ENCODE measurements at regions not wholly inside any gene's neighbourhood (a gene's known extent, or its start where the extent isn't known, plus 50 kb on each side); places are given as distances from the start of the nearest gene placed in this dataset.

DNA sequence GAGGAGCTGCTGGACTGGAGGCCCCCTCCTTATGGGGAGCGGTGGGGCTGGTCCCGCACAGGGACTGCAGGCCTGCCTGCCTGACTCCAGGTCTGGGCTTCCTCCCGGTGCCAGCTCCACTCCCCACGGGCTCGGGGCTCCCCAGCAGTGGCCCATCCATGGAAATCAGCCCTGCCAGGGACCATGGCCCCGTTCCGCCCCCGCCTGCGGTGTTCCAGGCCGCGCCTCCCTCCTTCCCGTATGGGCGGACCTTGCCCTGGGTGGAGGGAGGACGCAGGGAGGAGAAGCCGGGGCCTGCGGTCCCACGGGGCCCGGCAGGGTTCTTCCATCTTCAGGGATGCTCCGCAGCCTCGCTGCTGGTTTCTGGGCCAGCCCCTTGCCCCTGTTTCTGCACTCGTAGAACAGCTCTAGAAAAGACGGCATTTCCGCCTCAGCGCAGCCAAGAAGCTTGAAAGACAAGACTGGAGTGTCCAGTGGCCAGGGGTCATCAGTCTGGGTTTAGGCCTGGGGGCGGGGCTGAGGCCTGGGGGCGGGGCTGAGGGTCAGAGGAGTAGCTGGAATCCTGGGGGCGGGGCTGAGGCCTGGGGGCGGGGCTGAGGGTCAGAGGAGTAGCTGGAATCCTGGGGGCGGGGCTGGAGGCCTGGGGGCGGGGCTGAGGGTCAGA lies 1330.6 kb downstream of the BRD1 start:
- TF ChIP-seq CTCF (IDR thresholded peaks at IDR 0.05; ENCODE audit: low read depth, low read length, missing control alignments) = no peak
- no peak for DNase-seq (ENCODE audit: low read depth)
- no peak overlapping the region for H3K4me3 ChIP-seq (ENCODE audit: low read depth, low read length)

- H3K4me3 ChIP-seq (ENCODE audit: low read depth, low read length) = no peak overlapping the region
- TF ChIP-seq CTCF (IDR thresholded peaks at IDR 0.05; ENCODE audit: low read depth, low read length, missing control alignments) = no peak
- no peak for DNase-seq (ENCODE audit: low read depth)
Observed at GRCh38 chr22:48496226-48496845, 1331.3 kb downstream of the BRD1 start.

DNA sequence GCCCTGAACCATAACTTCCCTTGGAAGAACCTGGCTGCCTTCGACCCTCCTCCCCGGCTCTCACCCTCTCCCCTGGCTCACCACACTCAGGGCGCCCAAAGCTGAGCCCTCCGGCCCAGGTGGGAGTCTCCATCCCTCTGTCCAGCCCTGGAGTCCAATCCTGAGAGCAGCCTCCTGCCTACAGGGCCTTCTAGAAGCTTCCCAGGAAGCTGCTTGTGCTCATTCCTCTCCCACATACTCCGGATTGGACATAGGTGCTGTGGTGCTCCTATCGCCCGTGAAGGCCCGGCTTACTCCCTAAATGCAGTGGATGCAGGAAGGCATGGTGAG lies 1332.0 kb downstream of the BRD1 start:
- no peak for DNase-seq (ENCODE audit: low read depth)
- no peak overlapping the region for H3K4me3 ChIP-seq (ENCODE audit: low read depth, low read length)
- TF ChIP-seq CTCF (IDR thresholded peaks at IDR 0.05; ENCODE audit: low read depth, low read length, missing control alignments) = no peak

DNA sequence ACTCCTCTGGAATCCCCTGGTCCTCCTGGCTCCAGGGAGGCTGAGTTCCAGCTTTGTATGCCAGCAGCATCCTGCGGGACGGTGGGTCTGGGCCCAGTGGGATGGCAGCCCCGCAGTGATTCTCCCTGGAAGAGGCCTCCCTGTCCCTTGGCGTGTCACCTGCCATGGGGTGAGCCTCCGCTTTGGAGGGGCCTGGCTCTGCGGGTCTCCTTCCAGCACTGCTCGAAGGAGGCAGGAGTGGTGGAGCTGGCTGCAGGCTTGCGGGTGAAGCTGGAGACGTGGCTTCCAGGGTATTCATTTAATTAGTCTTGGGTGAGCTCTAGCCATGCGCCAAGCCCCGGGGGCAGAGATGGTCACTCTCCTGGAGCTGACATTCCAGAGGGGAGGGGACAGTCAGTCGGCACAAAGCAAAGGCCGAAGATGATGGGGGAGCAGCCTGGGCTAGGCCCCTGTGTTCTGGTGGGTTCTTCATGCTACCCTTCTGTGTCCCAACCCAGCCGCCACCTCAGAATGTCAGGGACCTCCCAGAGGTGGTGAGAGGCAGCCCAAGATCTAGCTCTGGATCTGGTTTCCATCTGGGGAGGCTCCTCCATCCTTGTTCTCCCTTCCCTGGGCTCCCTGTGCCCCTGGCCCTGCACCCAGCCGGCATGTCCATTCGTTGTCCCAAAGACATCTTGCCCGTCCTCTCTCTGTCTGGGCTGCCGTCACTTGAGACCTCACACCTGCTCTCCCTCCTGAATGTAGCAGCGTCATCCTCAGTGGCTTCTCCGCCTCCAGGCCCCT lies 1332.5 kb downstream of the BRD1 start:
- TF ChIP-seq CTCF (IDR thresholded peaks at IDR 0.05; ENCODE audit: low read depth, low read length, missing control alignments) = no peak
- H3K4me3 ChIP-seq (ENCODE audit: low read depth, low read length) = no peak overlapping the region
- DNase-seq (ENCODE audit: low read depth) = no peak

DNA sequence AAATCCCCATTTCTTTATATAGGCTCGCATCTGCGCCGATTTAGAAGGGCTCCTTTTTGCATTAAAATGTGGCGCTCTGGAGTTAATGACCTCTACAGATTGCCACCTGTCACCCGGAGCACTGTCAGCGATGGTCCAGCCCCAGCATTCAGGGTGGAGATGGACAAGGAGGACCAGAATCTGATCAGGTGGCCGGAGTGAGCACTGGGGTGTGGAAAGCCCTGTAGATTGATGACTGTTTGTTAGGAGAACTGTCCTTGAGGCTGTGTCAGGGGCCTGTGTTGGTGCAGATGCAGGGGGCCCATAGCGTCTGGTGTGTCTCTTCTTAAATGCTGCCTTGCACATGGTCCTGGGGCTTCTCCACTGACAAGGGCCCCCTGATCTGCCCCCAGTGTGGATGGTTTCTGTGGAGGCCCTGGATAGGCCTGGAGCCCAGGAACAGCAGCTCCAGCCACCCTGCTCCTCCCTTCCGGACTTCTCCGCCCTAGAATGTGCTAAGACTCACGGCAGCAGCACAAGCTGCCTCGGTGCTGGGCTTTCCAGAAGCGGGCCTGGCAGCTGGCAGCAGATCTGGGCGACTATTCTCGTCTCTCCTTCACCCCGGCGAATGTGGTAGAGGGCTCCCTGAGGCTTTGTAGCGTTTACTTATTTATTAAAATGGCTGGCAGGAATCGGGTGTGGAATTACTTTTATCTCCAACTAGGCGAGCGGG lies 1333.3 kb downstream of the BRD1 start:
- H3K4me3 ChIP-seq (ENCODE audit: low read depth, low read length) = no peak overlapping the region
- DNase-seq (ENCODE audit: low read depth) = no peak
- no peak for TF ChIP-seq CTCF (IDR thresholded peaks at IDR 0.05; ENCODE audit: low read depth, low read length, missing control alignments)

GRCh38 chr22:48493733-48494132 lies 1333.9 kb downstream of the BRD1 start:
- DNase-seq (ENCODE audit: low read depth) = no peak
- no peak overlapping the region for H3K4me3 ChIP-seq (ENCODE audit: low read depth, low read length)
- TF ChIP-seq CTCF (IDR thresholded peaks at IDR 0.05; ENCODE audit: low read depth, low read length, missing control alignments) = no peak
